HG03103 (cell line): ENCODE measurements at regions not wholly inside any gene's neighbourhood (a gene's known extent, or its start where the extent isn't known, plus 50 kb on each side); places are given as distances from the start of the nearest gene placed in this dataset.

Experiments used
- ATAC-seq: cut with Tn5 transposase; IDR thresholded peaks from one replicate; pipeline ENCODE4 v1.9.1; 2021; ENCODE audit warnings: low read depth; ENCODE audit not compliant: unreplicated experiment

- ATAC-seq, result no peak
Observed at GRCh38 chr15:81504170-81504905, 130.3 kb upstream of the TMC3 start.

GRCh38 chr15:81502439-81502838, 128.4 kb upstream of the TMC3 start:
- no peak for ATAC-seq

DNA sequence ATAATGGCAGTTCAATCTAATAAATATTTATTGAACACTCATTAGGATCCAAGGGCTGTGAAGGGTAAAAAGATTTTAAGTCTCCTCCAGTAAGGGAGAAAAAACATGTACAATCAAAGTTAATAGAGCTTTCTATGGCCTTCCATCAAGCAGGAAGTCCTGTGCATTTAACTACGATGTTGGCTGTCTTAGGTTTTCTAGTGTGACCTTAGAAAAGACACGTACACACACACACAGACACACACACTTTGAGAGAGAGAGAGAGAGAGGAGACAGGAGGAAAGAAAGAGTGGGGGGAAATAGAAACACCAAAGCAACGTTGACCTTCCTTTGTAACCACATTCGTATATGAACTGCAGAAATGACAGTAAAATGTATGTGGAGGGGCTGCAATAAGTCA, 126.1 kb upstream of the TMC3 start:
- ATAC-seq, result no peak

DNA sequence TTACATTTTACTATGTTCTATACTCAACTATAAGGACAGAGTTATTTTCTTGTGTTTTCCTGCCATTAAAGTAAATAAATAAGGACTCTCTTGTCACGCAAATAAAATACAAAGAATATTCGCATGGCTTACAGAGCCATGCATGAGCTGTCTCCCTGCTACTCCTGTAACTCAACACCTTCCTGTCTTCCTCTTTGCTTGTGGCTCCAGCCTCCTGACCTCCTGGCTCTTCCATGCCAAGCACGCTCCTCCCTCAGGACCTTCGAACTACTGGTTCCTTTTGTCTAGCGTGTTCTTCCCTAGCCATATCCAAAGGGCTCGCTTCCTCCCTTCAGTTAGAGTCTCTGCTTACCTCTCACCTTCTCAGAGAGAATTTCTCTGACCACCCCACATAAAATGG, 124.3 kb upstream of the TMC3 start:
- ATAC-seq, result no peak

GRCh38 chr15:81497238-81497637, 123.2 kb upstream of the TMC3 start:
- ATAC-seq, result no peak

GRCh38 chr15:81495780-81496467, 121.9 kb upstream of the TMC3 start:
- no peak for ATAC-seq

- no peak for ATAC-seq
Observed at GRCh38 chr15:81492969-81493645, 119.1 kb upstream of the TMC3 start.

DNA sequence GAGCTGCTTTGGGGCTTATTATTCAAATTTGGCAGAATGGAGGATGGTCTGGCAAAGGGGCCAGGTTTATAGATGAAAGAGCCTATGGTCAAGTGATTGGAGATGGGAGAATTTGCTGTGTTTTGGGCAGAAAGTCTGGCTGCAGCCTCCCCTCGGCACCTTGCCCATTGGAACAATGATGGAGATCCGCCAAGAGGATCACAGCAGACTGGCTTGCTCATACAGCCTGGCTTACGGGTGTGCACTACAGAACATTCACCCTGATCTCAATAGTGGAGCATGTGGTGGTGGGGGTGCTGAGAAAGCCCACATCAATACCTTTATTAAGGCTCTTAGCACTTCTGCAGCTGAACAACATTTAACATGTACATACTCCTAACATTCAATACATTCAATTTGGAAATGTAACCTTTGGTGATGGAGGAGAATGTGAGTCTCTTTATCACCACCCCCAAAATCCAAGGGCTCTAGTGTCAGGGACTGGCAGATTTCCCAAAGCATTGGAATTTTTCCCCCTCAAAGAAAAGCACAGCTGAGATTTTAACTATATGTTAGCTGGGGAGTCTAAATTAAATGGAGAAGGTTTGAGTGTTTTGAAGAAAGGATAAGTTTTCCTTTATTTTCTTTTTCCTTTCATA, 118.4 kb upstream of the TMC3 start:
- ATAC-seq, result no peak

GRCh38 chr15:81491414-81492096, 117.5 kb upstream of the TMC3 start:
- no peak for ATAC-seq

DNA sequence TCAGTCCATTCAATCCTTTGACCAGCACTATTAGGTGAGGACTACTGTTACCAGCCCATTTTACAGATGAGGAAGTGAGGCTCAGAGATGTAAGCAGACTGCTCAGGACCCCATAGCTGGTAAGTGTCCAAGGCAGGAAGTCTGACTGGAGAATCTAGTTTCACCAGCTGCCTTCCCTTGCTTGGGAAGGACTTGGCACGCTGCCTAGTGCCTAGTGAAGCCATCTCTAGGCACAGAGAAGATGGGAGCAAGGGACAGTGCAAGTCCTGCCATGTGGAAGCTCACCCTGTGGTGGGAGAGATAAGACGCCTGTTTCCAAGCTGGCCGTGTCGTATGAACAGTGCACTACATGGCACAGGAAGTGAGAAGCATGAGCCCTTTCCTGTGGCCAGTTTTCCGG, 111.8 kb upstream of the TMC3 start:
- ATAC-seq, result no peak

GRCh38 chr15:81484086-81484955, 110.3 kb upstream of the TMC3 start:
- ATAC-seq, result no peak

DNA sequence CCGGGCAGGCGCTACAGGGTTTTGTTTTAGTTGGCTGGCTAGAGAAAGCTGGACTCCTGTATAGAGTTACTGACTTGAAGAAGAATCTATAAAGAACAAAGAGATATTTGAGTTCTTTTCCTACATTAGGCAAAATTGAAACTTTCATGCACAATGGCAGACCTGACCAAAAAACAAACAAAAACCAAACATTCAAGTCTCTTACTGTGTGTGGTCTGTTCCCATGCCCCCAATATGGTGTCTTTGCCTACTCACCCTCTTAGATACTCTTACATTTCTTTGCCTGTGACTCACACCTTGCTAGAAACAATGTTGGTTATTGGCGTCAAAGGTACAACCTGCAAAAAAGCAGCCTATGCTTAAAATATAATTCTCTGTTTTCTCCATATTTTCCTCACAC, 109.5 kb upstream of the TMC3 start:
- no peak for ATAC-seq

- no peak for ATAC-seq
Observed at GRCh38 chr15:81481346-81481745, 107.3 kb upstream of the TMC3 start.

GRCh38 chr15:81480645-81481053, 106.6 kb upstream of the TMC3 start:
- no peak for ATAC-seq

DNA sequence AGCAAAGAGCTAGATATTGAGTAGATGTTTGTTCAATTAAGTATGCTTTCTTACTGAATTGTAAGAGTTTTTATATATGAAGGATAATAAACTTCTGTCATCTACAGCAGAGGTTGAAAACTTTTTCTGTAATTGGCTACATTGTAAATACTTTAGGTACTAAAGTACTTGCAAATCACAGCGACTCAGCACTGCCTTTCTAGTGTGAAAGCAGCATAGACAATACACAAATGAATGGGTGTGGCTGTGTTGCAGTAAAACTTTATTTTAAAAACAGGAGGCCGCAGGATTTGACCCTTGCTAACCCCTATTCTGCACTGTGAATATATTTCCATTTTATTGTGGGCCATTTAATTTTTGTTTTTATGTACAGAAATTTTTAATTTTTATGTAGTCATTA, 104.3 kb upstream of the TMC3 start:
- ATAC-seq, result no peak

DNA sequence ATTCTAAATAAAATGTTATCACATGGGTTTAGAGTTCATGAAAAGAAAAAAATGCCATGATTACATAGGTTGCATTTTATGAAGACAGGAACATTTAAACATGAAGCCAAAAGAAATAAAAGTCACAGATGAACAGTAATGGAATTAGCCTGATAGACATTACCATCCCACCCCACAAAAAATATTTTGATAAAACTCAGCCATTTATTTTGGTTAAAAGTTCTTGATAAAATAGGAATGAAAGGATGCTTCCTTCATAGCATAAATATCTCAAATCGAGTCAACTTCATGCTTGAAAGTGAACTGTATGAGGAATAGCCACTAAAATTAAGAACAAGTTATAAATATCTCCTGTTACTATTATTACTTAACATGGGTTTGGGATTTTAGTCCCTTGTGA, 101.9 kb upstream of the TMC3 start:
- no peak for ATAC-seq

DNA sequence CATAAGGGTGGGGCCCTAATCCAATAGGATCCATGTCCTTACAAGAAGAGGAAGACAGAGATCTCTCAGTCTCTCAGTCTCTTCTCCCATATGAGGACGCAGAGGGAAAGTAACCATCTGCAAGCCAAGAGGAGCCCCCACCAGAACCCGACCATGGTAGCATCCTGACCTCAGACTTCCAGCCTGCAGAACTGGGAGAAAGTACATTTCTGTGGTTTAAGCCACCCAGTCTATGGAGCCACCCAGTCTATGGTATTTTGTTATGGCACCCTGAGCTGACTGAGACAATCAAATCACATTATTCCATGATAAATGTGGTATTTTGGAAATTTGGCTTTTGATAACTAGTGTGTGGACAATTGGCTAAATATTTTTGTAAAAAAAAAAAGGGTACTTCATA, 101.5 kb upstream of the TMC3 start:
- ATAC-seq, result no peak

DNA sequence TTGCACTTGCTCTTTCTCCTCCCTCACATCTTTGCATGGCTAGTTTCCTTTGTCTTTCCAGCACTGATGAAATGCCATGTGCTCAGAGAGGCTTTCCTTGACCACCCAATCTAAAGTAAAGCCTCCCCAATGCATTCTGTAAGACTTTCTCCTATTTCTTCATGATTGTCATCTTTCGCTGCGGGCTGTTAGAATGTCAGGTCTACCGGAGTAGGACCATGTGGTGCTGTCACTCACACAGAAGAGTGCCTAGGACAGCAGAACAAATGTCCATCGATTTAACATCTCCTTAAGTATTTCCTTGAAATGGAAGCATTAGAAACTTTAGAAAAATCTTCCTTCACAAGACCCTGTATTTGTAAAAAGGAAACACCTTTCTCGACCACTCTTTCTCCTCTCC, 99.9 kb upstream of the TMC3 start:
- ATAC-seq, result no peak

- no peak for ATAC-seq
Observed at GRCh38 chr15:81473177-81473576, 99.2 kb upstream of the TMC3 start.

DNA sequence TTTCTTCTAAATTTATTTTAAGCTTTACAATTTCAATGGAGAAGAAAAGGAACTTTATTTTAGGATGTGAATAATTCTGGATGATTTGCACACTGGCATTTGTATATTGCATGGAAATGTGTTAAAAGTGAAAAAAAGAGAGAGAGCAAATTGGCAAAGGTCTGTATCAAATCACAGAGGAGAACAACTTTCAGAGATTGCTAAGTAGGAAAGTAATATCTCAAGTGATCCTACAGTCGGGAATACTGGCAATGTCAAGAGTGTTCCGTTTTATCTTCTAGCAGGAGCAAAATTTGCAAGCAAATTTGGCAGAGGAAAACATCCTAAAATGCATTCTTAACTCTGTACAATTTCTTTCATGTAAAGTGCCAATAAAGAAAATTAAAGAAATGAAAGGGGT, 97.1 kb upstream of the TMC3 start:
- no peak for ATAC-seq
